H1 (cell line): ENCODE measurements at regions not wholly inside any gene's neighbourhood (a gene's known extent, or its start where the extent isn't known, plus 50 kb on each side); places are given as distances from the start of the nearest gene placed in this dataset.

Experiments
- CEBPB ChIP-seq: IDR thresholded peaks from 2 replicates; pipeline ENCODE4 v1.6.1; 2012; ENCODE audit warnings: low read depth, low read length
- CHD1 ChIP-seq: IDR thresholded peaks from 2 replicates; pipeline ENCODE4 v1.6.1; 2012; ENCODE audit warnings: low read depth, low read length, improper control_type of control experiment
- HDAC2 ChIP-seq, 2 experiments: fragments of 300-600 bp in 1 of 2; sonication (generic) in 1 of 2; IDR thresholded peaks; 2 replicates each; pipeline ENCODE4 v1.6.1; 2011 to 2012; ENCODE audit warnings: low read depth in 2 of 2, low read length in 2 of 2, mild to moderate bottlenecking in 2 of 2, moderate library complexity in 2 of 2, borderline replicate concordance in 1 of 2, inconsistent platforms in 1 of 2
- JUN ChIP-seq: IDR thresholded peaks from 2 replicates; pipeline ENCODE4 v1.6.1; 2011; ENCODE audit warnings: low read depth, mild to moderate bottlenecking, improper control_type of control experiment, low read length
- POLR2A ChIP-seq, 2 experiments: IDR thresholded peaks; 1 replicate in 1 of 2; 2 replicates in 1 of 2; pipeline ENCODE4 v1.6.1; 2011; ENCODE audit warnings: low read depth in 2 of 2, low read length in 2 of 2, mild to moderate bottlenecking in 2 of 2; ENCODE audit errors: control extremely low read depth in 1 of 2
- POLR2AphosphoS5 ChIP-seq: IDR thresholded peaks from 2 replicates; pipeline ENCODE4 v1.6.1; 2011; ENCODE audit warnings: low read depth, low read length
- SP2 ChIP-seq: IDR thresholded peaks from 2 replicates; pipeline ENCODE4 v1.6.1; 2012; ENCODE audit warnings: mild to moderate bottlenecking, low read length, inconsistent platforms
- TCF12 ChIP-seq: IDR thresholded peaks from 2 replicates; pipeline ENCODE4 v1.6.1; 2011; ENCODE audit warnings: low read depth, mild to moderate bottlenecking, low read length
- TF ChIP-seq, protein P1 (sequence below): IDR thresholded peaks from 2 replicates; pipeline ENCODE4 v1.6.1; 2012; ENCODE audit warnings: inconsistent platforms
- TF ChIP-seq, protein P2 (sequence below): fragments of 300-600 bp; sonication (generic); IDR thresholded peaks from 2 replicates; pipeline ENCODE4 v1.7.1; 2012; ENCODE audit warnings: low read length, moderate library complexity, mild to moderate bottlenecking, inconsistent platforms; ENCODE audit not compliant: insufficient replicate concordance
- TF ChIP-seq, protein P3 (sequence below), 3 experiments: IDR thresholded peaks; 1 replicate in 2 of 3; 2 replicates in 1 of 3; pipeline versions ENCODE4 v1.5.1 to v1.6.1; 2011; ENCODE audit warnings: low read length in 3 of 3, mild to moderate bottlenecking in 3 of 3, inconsistent platforms in 2 of 3, low read depth in 1 of 3, moderate library complexity in 1 of 3; ENCODE audit not compliant: insufficient read depth in 1 of 3; ENCODE audit errors: control extremely low read depth in 1 of 3

DNA sequence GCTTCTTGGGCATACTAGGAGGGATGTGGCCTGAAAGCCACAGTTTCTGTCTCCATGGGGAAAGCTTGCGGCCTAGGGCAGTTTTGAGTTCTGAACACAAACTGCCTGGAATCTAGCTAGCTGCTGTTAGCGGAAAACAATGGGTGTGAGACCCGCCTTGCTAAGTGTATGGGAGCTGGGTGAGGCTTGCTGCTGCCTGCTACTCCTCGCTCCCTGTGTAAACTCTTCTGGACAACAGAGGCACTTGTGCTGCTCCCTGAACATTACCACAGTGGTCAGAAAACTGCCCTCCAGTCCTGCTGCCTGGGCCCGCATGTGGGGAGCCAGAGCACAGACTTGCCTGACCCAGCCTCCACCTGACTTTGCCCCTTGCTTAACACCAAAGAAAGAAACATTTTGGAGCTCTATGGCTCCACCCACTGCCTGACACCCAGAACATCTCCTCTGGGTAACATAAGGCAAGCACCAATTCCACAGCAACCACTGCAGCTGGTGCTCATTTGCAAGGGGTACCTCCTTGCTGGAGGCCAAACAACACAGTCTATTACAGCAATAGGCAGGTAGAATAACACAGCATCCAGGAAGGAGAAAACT is 766.3 kb upstream of the RAG2 start:
- TF ChIP-seq, protein P1, sequence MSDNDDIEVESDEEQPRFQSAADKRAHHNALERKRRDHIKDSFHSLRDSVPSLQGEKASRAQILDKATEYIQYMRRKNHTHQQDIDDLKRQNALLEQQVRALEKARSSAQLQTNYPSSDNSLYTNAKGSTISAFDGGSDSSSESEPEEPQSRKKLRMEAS: no peak
- TF ChIP-seq JUN: no peak
- TF ChIP-seq CHD1: no peak
- no peak for TF ChIP-seq SP2
- no peak for TF ChIP-seq POLR2A (IDR thresholded peaks at IDR 0.05; ENCODE audit: control extremely low read depth in 1 of 2, low read depth in 2 of 2, low read length in 2 of 2)
- TF ChIP-seq CEBPB: no peak
- TF ChIP-seq, protein P2, sequence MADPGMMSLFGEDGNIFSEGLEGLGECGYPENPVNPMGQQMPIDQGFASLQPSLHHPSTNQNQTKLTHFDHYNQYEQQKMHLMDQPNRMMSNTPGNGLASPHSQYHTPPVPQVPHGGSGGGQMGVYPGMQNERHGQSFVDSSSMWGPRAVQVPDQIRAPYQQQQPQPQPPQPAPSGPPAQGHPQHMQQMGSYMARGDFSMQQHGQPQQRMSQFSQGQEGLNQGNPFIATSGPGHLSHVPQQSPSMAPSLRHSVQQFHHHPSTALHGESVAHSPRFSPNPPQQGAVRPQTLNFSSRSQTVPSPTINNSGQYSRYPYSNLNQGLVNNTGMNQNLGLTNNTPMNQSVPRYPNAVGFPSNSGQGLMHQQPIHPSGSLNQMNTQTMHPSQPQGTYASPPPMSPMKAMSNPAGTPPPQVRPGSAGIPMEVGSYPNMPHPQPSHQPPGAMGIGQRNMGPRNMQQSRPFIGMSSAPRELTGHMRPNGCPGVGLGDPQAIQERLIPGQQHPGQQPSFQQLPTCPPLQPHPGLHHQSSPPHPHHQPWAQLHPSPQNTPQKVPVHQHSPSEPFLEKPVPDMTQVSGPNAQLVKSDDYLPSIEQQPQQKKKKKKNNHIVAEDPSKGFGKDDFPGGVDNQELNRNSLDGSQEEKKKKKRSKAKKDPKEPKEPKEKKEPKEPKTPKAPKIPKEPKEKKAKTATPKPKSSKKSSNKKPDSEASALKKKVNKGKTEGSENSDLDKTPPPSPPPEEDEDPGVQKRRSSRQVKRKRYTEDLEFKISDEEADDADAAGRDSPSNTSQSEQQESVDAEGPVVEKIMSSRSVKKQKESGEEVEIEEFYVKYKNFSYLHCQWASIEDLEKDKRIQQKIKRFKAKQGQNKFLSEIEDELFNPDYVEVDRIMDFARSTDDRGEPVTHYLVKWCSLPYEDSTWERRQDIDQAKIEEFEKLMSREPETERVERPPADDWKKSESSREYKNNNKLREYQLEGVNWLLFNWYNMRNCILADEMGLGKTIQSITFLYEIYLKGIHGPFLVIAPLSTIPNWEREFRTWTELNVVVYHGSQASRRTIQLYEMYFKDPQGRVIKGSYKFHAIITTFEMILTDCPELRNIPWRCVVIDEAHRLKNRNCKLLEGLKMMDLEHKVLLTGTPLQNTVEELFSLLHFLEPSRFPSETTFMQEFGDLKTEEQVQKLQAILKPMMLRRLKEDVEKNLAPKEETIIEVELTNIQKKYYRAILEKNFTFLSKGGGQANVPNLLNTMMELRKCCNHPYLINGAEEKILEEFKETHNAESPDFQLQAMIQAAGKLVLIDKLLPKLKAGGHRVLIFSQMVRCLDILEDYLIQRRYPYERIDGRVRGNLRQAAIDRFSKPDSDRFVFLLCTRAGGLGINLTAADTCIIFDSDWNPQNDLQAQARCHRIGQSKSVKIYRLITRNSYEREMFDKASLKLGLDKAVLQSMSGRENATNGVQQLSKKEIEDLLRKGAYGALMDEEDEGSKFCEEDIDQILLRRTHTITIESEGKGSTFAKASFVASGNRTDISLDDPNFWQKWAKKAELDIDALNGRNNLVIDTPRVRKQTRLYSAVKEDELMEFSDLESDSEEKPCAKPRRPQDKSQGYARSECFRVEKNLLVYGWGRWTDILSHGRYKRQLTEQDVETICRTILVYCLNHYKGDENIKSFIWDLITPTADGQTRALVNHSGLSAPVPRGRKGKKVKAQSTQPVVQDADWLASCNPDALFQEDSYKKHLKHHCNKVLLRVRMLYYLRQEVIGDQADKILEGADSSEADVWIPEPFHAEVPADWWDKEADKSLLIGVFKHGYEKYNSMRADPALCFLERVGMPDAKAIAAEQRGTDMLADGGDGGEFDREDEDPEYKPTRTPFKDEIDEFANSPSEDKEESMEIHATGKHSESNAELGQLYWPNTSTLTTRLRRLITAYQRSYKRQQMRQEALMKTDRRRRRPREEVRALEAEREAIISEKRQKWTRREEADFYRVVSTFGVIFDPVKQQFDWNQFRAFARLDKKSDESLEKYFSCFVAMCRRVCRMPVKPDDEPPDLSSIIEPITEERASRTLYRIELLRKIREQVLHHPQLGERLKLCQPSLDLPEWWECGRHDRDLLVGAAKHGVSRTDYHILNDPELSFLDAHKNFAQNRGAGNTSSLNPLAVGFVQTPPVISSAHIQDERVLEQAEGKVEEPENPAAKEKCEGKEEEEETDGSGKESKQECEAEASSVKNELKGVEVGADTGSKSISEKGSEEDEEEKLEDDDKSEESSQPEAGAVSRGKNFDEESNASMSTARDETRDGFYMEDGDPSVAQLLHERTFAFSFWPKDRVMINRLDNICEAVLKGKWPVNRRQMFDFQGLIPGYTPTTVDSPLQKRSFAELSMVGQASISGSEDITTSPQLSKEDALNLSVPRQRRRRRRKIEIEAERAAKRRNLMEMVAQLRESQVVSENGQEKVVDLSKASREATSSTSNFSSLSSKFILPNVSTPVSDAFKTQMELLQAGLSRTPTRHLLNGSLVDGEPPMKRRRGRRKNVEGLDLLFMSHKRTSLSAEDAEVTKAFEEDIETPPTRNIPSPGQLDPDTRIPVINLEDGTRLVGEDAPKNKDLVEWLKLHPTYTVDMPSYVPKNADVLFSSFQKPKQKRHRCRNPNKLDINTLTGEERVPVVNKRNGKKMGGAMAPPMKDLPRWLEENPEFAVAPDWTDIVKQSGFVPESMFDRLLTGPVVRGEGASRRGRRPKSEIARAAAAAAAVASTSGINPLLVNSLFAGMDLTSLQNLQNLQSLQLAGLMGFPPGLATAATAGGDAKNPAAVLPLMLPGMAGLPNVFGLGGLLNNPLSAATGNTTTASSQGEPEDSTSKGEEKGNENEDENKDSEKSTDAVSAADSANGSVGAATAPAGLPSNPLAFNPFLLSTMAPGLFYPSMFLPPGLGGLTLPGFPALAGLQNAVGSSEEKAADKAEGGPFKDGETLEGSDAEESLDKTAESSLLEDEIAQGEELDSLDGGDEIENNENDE: no peak
- TF ChIP-seq POLR2AphosphoS5: no peak
- TF ChIP-seq, protein P3, sequence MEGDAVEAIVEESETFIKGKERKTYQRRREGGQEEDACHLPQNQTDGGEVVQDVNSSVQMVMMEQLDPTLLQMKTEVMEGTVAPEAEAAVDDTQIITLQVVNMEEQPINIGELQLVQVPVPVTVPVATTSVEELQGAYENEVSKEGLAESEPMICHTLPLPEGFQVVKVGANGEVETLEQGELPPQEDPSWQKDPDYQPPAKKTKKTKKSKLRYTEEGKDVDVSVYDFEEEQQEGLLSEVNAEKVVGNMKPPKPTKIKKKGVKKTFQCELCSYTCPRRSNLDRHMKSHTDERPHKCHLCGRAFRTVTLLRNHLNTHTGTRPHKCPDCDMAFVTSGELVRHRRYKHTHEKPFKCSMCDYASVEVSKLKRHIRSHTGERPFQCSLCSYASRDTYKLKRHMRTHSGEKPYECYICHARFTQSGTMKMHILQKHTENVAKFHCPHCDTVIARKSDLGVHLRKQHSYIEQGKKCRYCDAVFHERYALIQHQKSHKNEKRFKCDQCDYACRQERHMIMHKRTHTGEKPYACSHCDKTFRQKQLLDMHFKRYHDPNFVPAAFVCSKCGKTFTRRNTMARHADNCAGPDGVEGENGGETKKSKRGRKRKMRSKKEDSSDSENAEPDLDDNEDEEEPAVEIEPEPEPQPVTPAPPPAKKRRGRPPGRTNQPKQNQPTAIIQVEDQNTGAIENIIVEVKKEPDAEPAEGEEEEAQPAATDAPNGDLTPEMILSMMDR (IDR thresholded peaks at IDR 0.05; ENCODE audit: control extremely low read depth in 1 of 3, insufficient read depth in 1 of 3, low read depth in 1 of 3, low read length in 3 of 3): peak; percentile 22 to 45 (median 28); a peak in 3 of 4 replicates
- TF ChIP-seq TCF12: no peak
- TF ChIP-seq HDAC2 (IDR thresholded peaks at IDR 0.05; ENCODE audit: borderline replicate concordance in 1 of 2, low read depth in 2 of 2, low read length in 2 of 2): no peak
